ENCODE measurements at regions not wholly inside any gene's neighbourhood (a gene's known extent, or its start where the extent isn't known, plus 50 kb on each side); places are given as distances from the start of the nearest gene placed in this dataset.

- TF ChIP-seq CTCF (IDR thresholded peaks at IDR 0.05), result no peak
These were observed 159.7 kb downstream of the SOCS6 start for GRCh38 chr18:70448588-70448987.

DNA sequence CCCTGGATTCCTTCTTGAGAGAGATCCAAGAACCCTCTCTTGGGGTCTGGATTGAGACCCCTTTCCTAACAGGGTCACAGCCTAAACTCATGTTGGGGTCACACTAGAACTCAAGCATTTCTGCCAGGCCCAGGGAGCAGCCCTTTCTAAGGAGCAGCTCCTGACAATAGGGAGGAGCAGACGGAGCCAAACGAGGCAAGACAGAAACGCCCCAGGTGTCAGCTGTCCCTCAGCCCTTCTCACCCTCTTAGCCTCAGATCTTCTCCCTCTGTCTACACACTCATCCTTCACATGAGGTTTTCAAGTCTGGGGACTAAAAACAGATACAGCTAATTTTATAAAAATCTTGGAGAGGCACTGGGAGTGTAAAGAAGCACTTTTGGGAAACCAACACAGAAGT, 157.2 kb downstream of the SOCS6 start:
- no peak for TF ChIP-seq CTCF (IDR thresholded peaks at IDR 0.05)

GRCh38 chr18:70442933-70443332, 154.1 kb downstream of the SOCS6 start:
- no peak for TF ChIP-seq CTCF (IDR thresholded peaks at IDR 0.05)

- TF ChIP-seq CTCF (IDR thresholded peaks at IDR 0.05), result no peak
These were observed 144.1 kb downstream of the SOCS6 start for GRCh38 chr18:70432804-70433400.

- TF ChIP-seq CTCF (IDR thresholded peaks at IDR 0.05), result no peak
These were observed 142.4 kb downstream of the SOCS6 start for GRCh38 chr18:70431203-70431624.

- TF ChIP-seq CTCF (IDR thresholded peaks at IDR 0.05), result no peak
These were observed 141.8 kb downstream of the SOCS6 start for GRCh38 chr18:70430501-70431173.

DNA sequence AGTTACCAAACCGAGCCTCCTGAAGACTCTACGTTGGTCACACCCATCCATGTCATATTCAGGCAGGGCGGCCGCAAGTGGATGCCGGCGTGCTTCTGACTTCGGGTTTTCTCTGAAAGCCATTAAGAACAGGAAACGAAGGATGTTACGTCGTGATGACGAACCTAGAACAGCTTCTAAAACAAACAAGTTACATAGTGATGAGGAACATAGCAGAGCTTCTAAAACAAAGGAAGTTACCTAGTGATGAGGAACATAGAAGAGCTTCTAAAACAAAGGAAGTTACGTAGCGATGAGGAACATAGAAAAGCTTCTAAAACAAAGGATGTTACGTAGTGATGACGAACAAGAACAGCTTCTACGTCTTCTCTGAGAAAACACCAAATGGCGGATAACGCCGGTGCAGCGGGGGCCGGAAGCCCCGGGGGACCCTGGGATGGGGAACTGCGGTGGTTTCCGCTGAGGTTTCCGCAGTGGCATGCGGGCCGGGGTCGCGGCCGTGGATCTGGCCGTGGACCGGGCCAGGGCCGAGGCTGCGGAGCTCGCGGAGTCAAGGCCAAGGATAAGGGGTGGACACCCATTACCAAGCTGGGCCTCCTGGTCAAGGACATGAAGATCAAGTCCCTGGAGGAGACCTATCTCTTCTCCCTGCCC, 141.1 kb downstream of the SOCS6 start:
- no peak for TF ChIP-seq CTCF (IDR thresholded peaks at IDR 0.05)
